PC-3 (cell line): ENCODE measurements at regions not wholly inside any gene's neighbourhood (a gene's known extent, or its start where the extent isn't known, plus 50 kb on each side); places are given as distances from the start of the nearest gene placed in this dataset.

ENCODE experiments used
- ATAC-seq: fragments of 200-7000 bp; cut with Tn5 transposase; 2 replicates; pipeline ENCODE4 v1.9.1; 2020; ENCODE audit warnings: mild to moderate bottlenecking, moderate library complexity
- BruUV-seq: library from RNA; stranded (reverse); fragments of 400-500 nt; replicated peaks from 2 replicates; lab custom pipeline; 2021; lab: Mats Ljungman, UMichigan
- CTCF ChIA-PET: fragments of 300-600 bp; sonication (Branson Sonifier 250); formaldehyde crosslinking; loops from one replicate; lab custom pipeline; 2022; ENCODE audit warnings: antibody characterized with exemption; lab: Charles Lee
- POLR2A ChIA-PET: fragments of 300-600 bp; sonication (Branson Sonifier 250); formaldehyde crosslinking; loops from one replicate; lab custom pipeline; 2022; ENCODE audit warnings: antibody characterized with exemption; ENCODE audit not compliant: unreplicated experiment; lab: Charles Lee
- DNase-seq: peaks from one replicate; pipeline ENCODE4 v3.0.0-alpha.2; 2015
- H2AFZ ChIP-seq: fragments of 300-600 bp; sonication (generic); 2 replicates; pipeline ENCODE4 v1.6.0; 2016; ENCODE audit warnings: antibody characterized with exemption, low read length
- H3F3A ChIP-seq: fragments of 300-600 bp; sonication (generic); one replicate; pipeline ENCODE4 v1.6.0; 2017; ENCODE audit warnings: antibody characterized with exemption, low read length, control low read depth, mild to moderate bottlenecking; ENCODE audit not compliant: unreplicated experiment
- H3K27ac ChIP-seq: fragments of 300-600 bp; sonication (generic); 2 replicates; pipeline ENCODE4 v1.5.1; 2016; ENCODE audit warnings: mild to moderate bottlenecking, low read length
- H3K27me3 ChIP-seq: fragments of 300-600 bp; sonication (generic); 2 replicates; pipeline ENCODE4 v1.6.1; 2016; ENCODE audit warnings: low read length, mixed read lengths
- H3K36me3 ChIP-seq: fragments of 300-600 bp; sonication (generic); 2 replicates; pipeline ENCODE4 v1.6.1; 2016; ENCODE audit warnings: low read depth, mixed run types, low read length, mixed read lengths
- H3K4me1 ChIP-seq: fragments of 300-600 bp; sonication (generic); 2 replicates; pipeline ENCODE4 v1.5.1; 2016; ENCODE audit warnings: low read length; ENCODE audit not compliant: insufficient read depth
- H3K4me2 ChIP-seq: fragments of 300-600 bp; sonication (generic); 2 replicates; pipeline ENCODE4 v1.6.0; 2016; ENCODE audit warnings: low read length
- H3K4me3 ChIP-seq: fragments of 300-600 bp; sonication (generic); 2 replicates; pipeline ENCODE4 v1.5.1; 2016; ENCODE audit warnings: mild to moderate bottlenecking, low read length, mixed read lengths
- H3K79me2 ChIP-seq: fragments of 300-600 bp; sonication (generic); 2 replicates; pipeline ENCODE4 v1.6.1; 2017; ENCODE audit warnings: low read length, mixed read lengths
- H3K9ac ChIP-seq: fragments of 300-600 bp; sonication (generic); 2 replicates; pipeline ENCODE4 v1.6.0; 2016; ENCODE audit warnings: mild to moderate bottlenecking, low read length
- H3K9me2 ChIP-seq: fragments of 300-600 bp; sonication (generic); replicated peaks from 2 replicates; pipeline ENCODE4 v1.6.1; 2016; ENCODE audit warnings: mixed run types, low read length, mixed read lengths
- H3K9me3 ChIP-seq: fragments of 300-600 bp; sonication (generic); 2 replicates; pipeline ENCODE4 v1.6.1; 2016; ENCODE audit warnings: low read length, mixed read lengths
- H4K20me1 ChIP-seq: fragments of 300-600 bp; sonication (generic); 2 replicates; pipeline ENCODE4 v1.6.1; 2016; ENCODE audit warnings: low read length, mixed read lengths
- EZH2 ChIP-seq: fragments of 300-600 bp; sonication (generic); IDR thresholded peaks from one replicate; pipeline ENCODE4 v1.6.1; 2017; ENCODE audit warnings: antibody characterized with exemption, mild to moderate bottlenecking, low read length; ENCODE audit not compliant: unreplicated experiment
- EZH2phosphoT487 ChIP-seq: fragments of 300-600 bp; sonication (generic); IDR thresholded peaks from 2 replicates; pipeline ENCODE4 v1.6.1; 2018; ENCODE audit warnings: mild to moderate bottlenecking, antibody characterized with exemption, low read length, borderline replicate concordance
- intact Hi-C: fragments of 100-400 bp; cut with micrococcal nuclease; formaldehyde crosslinking; loops from 2 replicates; pipeline ENCODE4 v1.9.0; 2023
- TF ChIP-seq, protein P1 (sequence below): fragments of 300-600 bp; sonication (generic); conservative IDR thresholded peaks from 2 replicates; pipeline ENCODE4 v1.5.1; 2017; ENCODE audit warnings: antibody characterized with exemption, low read depth, mild to moderate bottlenecking, low read length

DNA sequence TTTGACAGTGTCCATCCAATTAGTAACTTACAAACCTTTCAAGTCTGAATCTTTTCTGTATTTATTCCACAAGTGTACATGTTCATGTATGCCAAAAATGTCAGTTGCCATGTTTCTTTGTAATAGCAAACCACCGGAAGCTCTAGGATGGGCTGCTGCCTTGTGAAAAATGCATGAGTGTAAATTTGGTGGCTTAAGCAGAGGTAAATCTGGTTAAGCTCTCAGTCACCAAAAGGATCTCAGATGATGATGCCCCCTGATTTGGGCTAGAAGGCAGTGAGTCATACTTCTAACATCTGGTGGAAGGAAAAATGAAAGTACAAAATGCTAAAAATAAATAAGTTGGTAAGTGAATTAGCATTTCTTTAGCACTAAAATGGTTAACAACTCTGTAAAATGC, 567.5 kb downstream of the ELAVL2 start:
- no peak overlapping the region for H3K4me2 ChIP-seq
- no peak overlapping the region for H3K27ac ChIP-seq
- H3K79me2 ChIP-seq = no peaks in the 10 kb centered on the region
- ChIA-PET CTCF (no interaction called here), POLR2A (no interaction called here)
- no peaks in the 10 kb centered on the region for H3K9me2 ChIP-seq
- H3K4me3 ChIP-seq = no peak overlapping the region
- no peaks in the 10 kb centered on the region for H3K36me3 ChIP-seq
- no peak for DNase-seq
- no TSS peak for BruUV-seq
- no peaks in the 10 kb centered on the region for H4K20me1 ChIP-seq
- H3K27me3 ChIP-seq = no peaks in the 10 kb centered on the region
- no peak overlapping the region for H3K9ac ChIP-seq
- no peak overlapping the region for H2AFZ ChIP-seq
- intact Hi-C loops = no loop called here
- H3K4me1 ChIP-seq = no peaks in the 10 kb centered on the region
- H3K9me3 ChIP-seq = no peaks in the 10 kb centered on the region
- ATAC-seq = no peak
- no peaks in the 10 kb centered on the region for H3F3A ChIP-seq
- TF ChIP-seq EZH2phosphoT487 (no peak), EZH2 (no peak)
- TF ChIP-seq, protein P1, sequence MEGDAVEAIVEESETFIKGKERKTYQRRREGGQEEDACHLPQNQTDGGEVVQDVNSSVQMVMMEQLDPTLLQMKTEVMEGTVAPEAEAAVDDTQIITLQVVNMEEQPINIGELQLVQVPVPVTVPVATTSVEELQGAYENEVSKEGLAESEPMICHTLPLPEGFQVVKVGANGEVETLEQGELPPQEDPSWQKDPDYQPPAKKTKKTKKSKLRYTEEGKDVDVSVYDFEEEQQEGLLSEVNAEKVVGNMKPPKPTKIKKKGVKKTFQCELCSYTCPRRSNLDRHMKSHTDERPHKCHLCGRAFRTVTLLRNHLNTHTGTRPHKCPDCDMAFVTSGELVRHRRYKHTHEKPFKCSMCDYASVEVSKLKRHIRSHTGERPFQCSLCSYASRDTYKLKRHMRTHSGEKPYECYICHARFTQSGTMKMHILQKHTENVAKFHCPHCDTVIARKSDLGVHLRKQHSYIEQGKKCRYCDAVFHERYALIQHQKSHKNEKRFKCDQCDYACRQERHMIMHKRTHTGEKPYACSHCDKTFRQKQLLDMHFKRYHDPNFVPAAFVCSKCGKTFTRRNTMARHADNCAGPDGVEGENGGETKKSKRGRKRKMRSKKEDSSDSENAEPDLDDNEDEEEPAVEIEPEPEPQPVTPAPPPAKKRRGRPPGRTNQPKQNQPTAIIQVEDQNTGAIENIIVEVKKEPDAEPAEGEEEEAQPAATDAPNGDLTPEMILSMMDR = no peak

- Histone ChIP-seq H4K20me1 (no peaks in the 10 kb centered on the region), H2AFZ (no peak overlapping the region), H3K9me3 (no peaks in the 10 kb centered on the region), H3F3A (no peaks in the 10 kb centered on the region), H3K79me2 (no peaks in the 10 kb centered on the region), H3K4me3 (no peak overlapping the region), H3K9me2 (no peaks in the 10 kb centered on the region), H3K27me3 (no peaks in the 10 kb centered on the region), H3K4me2 (no peak overlapping the region), H3K9ac (no peak overlapping the region), H3K36me3 (no peaks in the 10 kb centered on the region), H3K4me1 (no peaks in the 10 kb centered on the region), H3K27ac (no peak overlapping the region)
- no TSS peak for BruUV-seq
- intact Hi-C loops = no loop called here
- no peak for ATAC-seq
- no peak for TF ChIP-seq EZH2
- TF ChIP-seq, protein P1 = no peak
- TF ChIP-seq EZH2phosphoT487 = no peak
- CTCF ChIA-PET = no interaction called here
- no peak for DNase-seq
- POLR2A ChIA-PET = no interaction called here
Measured at GRCh38 chr9:23278561-23278960, 547.5 kb downstream of the ELAVL2 start.

DNA sequence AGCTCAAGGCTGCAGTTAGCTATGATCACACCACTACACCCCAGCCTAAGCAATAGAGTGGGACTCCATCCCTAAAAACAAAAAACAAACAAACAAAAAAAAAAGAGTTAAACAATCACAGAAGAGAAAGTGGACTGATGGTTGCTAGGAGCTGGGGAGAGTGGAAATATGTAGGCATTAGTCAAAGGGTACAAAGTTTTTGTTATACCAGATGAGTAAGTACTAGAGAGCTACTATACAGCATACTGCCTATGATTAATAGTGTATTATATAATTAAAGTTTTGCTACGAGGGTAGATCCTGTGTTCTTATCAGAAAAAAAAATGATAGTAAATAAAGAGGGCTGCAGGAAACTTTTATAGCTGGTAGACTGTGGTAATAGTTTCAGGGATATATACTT, 538.6 kb downstream of the ELAVL2 start:
- ChIA-PET POLR2A (no interaction called here), CTCF (no interaction called here)
- H4K20me1 ChIP-seq = no peaks in the 10 kb centered on the region
- H3K27me3 ChIP-seq = no peaks in the 10 kb centered on the region
- no peaks in the 10 kb centered on the region for H3K9me2 ChIP-seq
- H3K9me3 ChIP-seq = no peaks in the 10 kb centered on the region
- TF ChIP-seq, protein P1 = no peak
- no peak for TF ChIP-seq EZH2
- TF ChIP-seq EZH2phosphoT487 = no peak
- H3K9ac ChIP-seq = no peak overlapping the region
- no peak overlapping the region for H3K4me3 ChIP-seq
- ATAC-seq = no peak
- intact Hi-C loops = no loop called here
- H2AFZ ChIP-seq = no peak overlapping the region
- no peak overlapping the region for H3K4me2 ChIP-seq
- no peak for DNase-seq
- no peaks in the 10 kb centered on the region for H3F3A ChIP-seq
- BruUV-seq = no TSS peak
- H3K79me2 ChIP-seq = no peaks in the 10 kb centered on the region
- no peaks in the 10 kb centered on the region for H3K4me1 ChIP-seq
- H3K27ac ChIP-seq = no peak overlapping the region
- no peaks in the 10 kb centered on the region for H3K36me3 ChIP-seq
